Lower leg skin (tissue), 3 donors: ENCODE measurements at regions not wholly inside any gene's neighbourhood (a gene's known extent, or its start where the extent isn't known, plus 50 kb on each side); places are given as distances from the start of the nearest gene placed in this dataset.

ENCODE experiments used
- CTCF ChIP-seq, 3 donors: fragments of 450-650 bp; IDR thresholded peaks; one replicate each; pipeline ENCODE4 v1.5.1; 2016; ENCODE audit warnings: antibody characterized with exemption in 3 of 3, mild to moderate bottlenecking in 3 of 3, moderate library complexity in 2 of 3
- POLR2A ChIP-seq, 2 donors: fragments of 450-650 bp; IDR thresholded peaks; one replicate each; pipeline ENCODE4 v1.6.1; 2016 to 2017; ENCODE audit warnings: antibody characterized with exemption in 2 of 2, mild to moderate bottlenecking in 1 of 2, moderate library complexity in 1 of 2

- TF ChIP-seq CTCF (IDR thresholded peaks at IDR 0.05), result no peak
- no peak for TF ChIP-seq POLR2A (IDR thresholded peaks at IDR 0.05)
Measured at GRCh38 chr12:107296681-107297089, 203.3 kb upstream of the CRY1 start.
